K562 (cell line): ENCODE measurements at regions not wholly inside any gene's neighbourhood (a gene's known extent, or its start where the extent isn't known, plus 50 kb on each side); places are given as distances from the start of the nearest gene placed in this dataset.

Experiments
- ATAC-seq: fragments of 200-7000 bp; cut with Tn5 transposase; 3 replicates; pipeline ENCODE4 v1.9.1; 2020; ENCODE audit warnings: moderate library complexity
- BruUV-seq: library from RNA; stranded (reverse); fragments of 400-500 nt; replicated peaks from 2 replicates; lab custom pipeline; 2021; lab: Mats Ljungman, UMichigan
- CTCF ChIA-PET: fragments of 300-600 bp; formaldehyde crosslinking; extraction: SDS; loops from one replicate; lab custom pipeline; 2021; ENCODE audit warnings: low intra/inter-chr PET ratio; lab: Yijun Ruan, JAX
- POLR2A ChIA-PET: fragments of 300-600, 350-650 bp; sonication (Branson Sonifier 250); formaldehyde crosslinking; extraction: SDS; loops from one replicate; lab custom pipeline; 2021; ENCODE audit warnings: antibody characterized with exemption, inconsistent platforms; lab: Yijun Ruan, JAX
- DNase-seq, 4 experiments: peaks; one replicate each; pipeline versions ENCODE4 v3.0.0 to v3.0.0-alpha.2; 2011 to 2018; ENCODE audit warnings: low spot score in 3 of 4, mixed read lengths in 3 of 4; ENCODE audit errors: extremely low read depth in 1 of 4
- FAIRE-seq: peaks from 2 replicates; lab custom pipeline; 2011; peaks lifted over from hg19 to GRCh38; lab: Jason Lieb, UNC
- H2AFZ ChIP-seq: 2 replicates; pipeline ENCODE4 v1.6.0; 2011; ENCODE audit warnings: low read depth, low read length, control low read depth, inconsistent platforms
- H3K27ac ChIP-seq: fragments of 200-600 bp; 3 replicates; pipeline ENCODE4 v1.8.0; 2011; ENCODE audit warnings: low read depth, mild to moderate bottlenecking, control low read depth, inconsistent platforms, low read length, moderate library complexity, mixed read lengths; ENCODE audit errors: extremely low read depth
- H3K27me3 ChIP-seq, 2 experiments: fragments of 300-600 bp in 1 of 2; 2 replicates in 1 of 2; 3 replicates in 1 of 2; pipeline versions ENCODE4 v1.6.0 to v1.8.0; 2011; ENCODE audit warnings: inconsistent platforms in 2 of 2, low read length in 2 of 2, mild to moderate bottlenecking in 1 of 2, mixed read lengths in 1 of 2, moderate library complexity in 1 of 2; ENCODE audit not compliant: control insufficient read depth in 2 of 2, insufficient read depth in 2 of 2
- H3K36me3 ChIP-seq: fragments of 300-600 bp; 3 replicates; pipeline ENCODE4 v1.8.0; 2011; ENCODE audit warnings: mild to moderate bottlenecking, low read length, inconsistent platforms; ENCODE audit not compliant: control insufficient read depth, insufficient read depth
- H3K4me1 ChIP-seq, 2 experiments: fragments of 200-600 bp in 1 of 2; replicated peaks in 1 of 2; 2 replicates in 1 of 2; 3 replicates in 1 of 2; pipeline versions ENCODE4 v1.5.1 to v1.8.0; 2011; ENCODE audit warnings: inconsistent platforms in 2 of 2, low read length in 2 of 2, mild to moderate bottlenecking in 1 of 2, mixed read lengths in 1 of 2, moderate library complexity in 1 of 2; ENCODE audit not compliant: control insufficient read depth in 2 of 2, insufficient read depth in 2 of 2
- H3K4me2 ChIP-seq: 2 replicates; pipeline ENCODE4 v1.6.1; 2011; ENCODE audit warnings: low read length, control low read depth, inconsistent platforms, mixed read lengths; ENCODE audit not compliant: insufficient read depth
- H3K4me3 ChIP-seq: fragments of 200-600 bp; sonication (generic), shearing (Covaris generic); 2 replicates; pipeline ENCODE4 v1.5.1; 2016; ENCODE audit warnings: control low read depth, inconsistent platforms
- H3K79me2 ChIP-seq: fragments of 200-600 bp; 3 replicates; pipeline ENCODE4 v1.8.0; 2011; ENCODE audit warnings: low read length, inconsistent platforms; ENCODE audit not compliant: control insufficient read depth, insufficient read depth
- H3K9ac ChIP-seq, 2 experiments: 2 replicates each; pipeline versions ENCODE4 v1.6.0 to v1.6.1; 2011; ENCODE audit warnings: low read depth in 2 of 2, low read length in 2 of 2, control low read depth in 1 of 2, inconsistent platforms in 1 of 2, mild to moderate bottlenecking in 1 of 2, mixed read lengths in 1 of 2; ENCODE audit not compliant: insufficient read depth in 1 of 2
- H3K9me1 ChIP-seq: one replicate; pipeline ENCODE4 v1.6.0; 2011; ENCODE audit warnings: inconsistent platforms, mild to moderate bottlenecking, low read length, moderate library complexity; ENCODE audit not compliant: control insufficient read depth, insufficient read depth
- H3K9me3 ChIP-seq: replicated peaks from 2 replicates; pipeline ENCODE4 v1.5.1; 2011; ENCODE audit warnings: low read depth, low read length, inconsistent platforms; ENCODE audit not compliant: control insufficient read depth, insufficient read depth
- H4K20me1 ChIP-seq: replicated peaks from 2 replicates; pipeline ENCODE4 v1.6.1; 2011; ENCODE audit warnings: low read length, inconsistent platforms, mixed read lengths; ENCODE audit not compliant: control insufficient read depth, insufficient read depth
- CXXC5 ChIP-seq: fragments of 250-450 bp; sonication (Bioruptor Pico); IDR thresholded peaks from 2 replicates; pipeline ENCODE4 v1.8.0; 2022; ENCODE audit warnings: inconsistent platforms, mild to moderate bottlenecking, moderate library complexity
- E2F4 ChIP-seq: sonication (generic); formaldehyde crosslinking; IDR thresholded peaks from 2 replicates; pipeline ENCODE4 v1.8.0; 2022; ENCODE audit warnings: mild to moderate bottlenecking, low read depth, missing genetic modification reagents
- MXD1 ChIP-seq: fragments of 250-450 bp; sonication (Bioruptor Pico); IDR thresholded peaks from 2 replicates; pipeline ENCODE4 v1.8.0; 2021; ENCODE audit warnings: borderline replicate concordance, mild to moderate bottlenecking, moderate library complexity; ENCODE audit not compliant: poor library complexity, severe bottlenecking
- NCOA6 ChIP-seq: fragments of 450-650 bp; IDR thresholded peaks from 2 replicates; pipeline ENCODE4 v1.6.1; 2017; ENCODE audit warnings: mild to moderate bottlenecking
- POLR2A ChIP-seq: fragments of 450-650 bp; conservative IDR thresholded peaks from 2 replicates; pipeline ENCODE4 v1.6.1; 2016
- TFE3 ChIP-seq: fragments of 450-650 bp; formaldehyde crosslinking; IDR thresholded peaks from 2 replicates; pipeline ENCODE4 v1.4.0; 2020; ENCODE audit warnings: mild to moderate bottlenecking, mixed read lengths
- THRA ChIP-seq: fragments of 450-650 bp; IDR thresholded peaks from 2 replicates; pipeline ENCODE4 v1.6.1; 2017; ENCODE audit warnings: mild to moderate bottlenecking, moderate library complexity
- ZNF174 ChIP-seq: fragments of 250-450 bp; sonication (Bioruptor Pico); IDR thresholded peaks from 2 replicates; pipeline ENCODE4 v1.4.0; 2020; ENCODE audit warnings: mild to moderate bottlenecking
- ZNF184 ChIP-seq: sonication (generic); formaldehyde crosslinking; IDR thresholded peaks from 2 replicates; pipeline ENCODE4 v1.5.0; 2020; ENCODE audit warnings: missing genetic modification reagents
- ZNF589 ChIP-seq: fragments of 200-800 bp; sonication (Bioruptor generic); IDR thresholded peaks from 2 replicates; pipeline ENCODE4 v1.6.1; 2016; ENCODE audit warnings: low read depth, missing genetic modification characterization, missing compliant biosample characterization
- WGBS: fragments of 100-300 bp; shearing (Covaris generic); methylation state at CpG from one replicate; pipeline ENCODE4 v1.1.6; 2016; ENCODE audit warnings: low coverage, mixed read lengths; ENCODE audit not compliant: insufficient coverage; ENCODE audit errors: missing lambda C conversion rate; 5-methylcytosine and 5-hydroxymethylcytosine counted together
- in situ Hi-C: fragments of 300-500 bp; cut with MboI; formaldehyde crosslinking; loops from 4 replicates; pipeline ENCODE4 v1.15.0; 2018; ENCODE audit warnings: inconsistent platforms, mixed read lengths
- intact Hi-C: fragments of 100-400 bp; cut with micrococcal nuclease; formaldehyde crosslinking; loops from 2 replicates; pipeline ENCODE4 v1.14.2; 2022

GRCh38 chr14:30426463-30426862 lies 132.5 kb upstream of the G2E3 start:
- BruUV-seq, result no TSS peak
- DNase-seq (no peak), FAIRE-seq (no peak), ATAC-seq (no peak)
- POLR2A ChIA-PET, result no interaction called here
- no peaks in the 10 kb centered on the region for H3K9me3 ChIP-seq
- no peaks in the 10 kb centered on the region for H3K9me1 ChIP-seq
- H2AFZ ChIP-seq, result no peak overlapping the region
- no peak for TF ChIP-seq MXD1 (CRISPR knock-in tag)
- no peak for TF ChIP-seq CXXC5 (CRISPR knock-in tag)
- no peak for TF ChIP-seq ZNF184
- TF ChIP-seq TFE3 (CRISPR knock-in tag), result no peak
- no peak for TF ChIP-seq NCOA6
- TF ChIP-seq THRA, result no peak
- no peak for TF ChIP-seq ZNF589 (CRISPR knock-in tag)
- no peak for TF ChIP-seq E2F4
- TF ChIP-seq ZNF174 (CRISPR knock-in tag), result no peak
- no peak for TF ChIP-seq POLR2A
- no peak overlapping the region for H3K27ac ChIP-seq
- H4K20me1 ChIP-seq, result no peaks in the 10 kb centered on the region
- no peaks in the 10 kb centered on the region for H3K79me2 ChIP-seq
- H3K9ac ChIP-seq, result no peak overlapping the region
- H3K4me1 ChIP-seq, result no peaks in the 10 kb centered on the region
- CTCF ChIA-PET, result no interaction called here
- in situ Hi-C loops (no loop called here), intact Hi-C loops (no loop called here)
- H3K27me3 ChIP-seq, result no peaks in the 10 kb centered on the region
- no peak overlapping the region for H3K4me3 ChIP-seq
- no peaks in the 10 kb centered on the region for H3K36me3 ChIP-seq
- 46% methylated on average over 1 of the region's 1 CpG for WGBS
- no peak overlapping the region for H3K4me2 ChIP-seq
